Lung (tissue), 11 donors: ENCODE measurements at regions not wholly inside any gene's neighbourhood (a gene's known extent, or its start where the extent isn't known, plus 50 kb on each side); places are given as distances from the start of the nearest gene placed in this dataset.

Experiments
- ATAC-seq: fragments of 200-7000 bp; cut with Tn5 transposase; one replicate; pipeline ENCODE4 v1.9.1; 2020; ENCODE audit warnings: moderate number of reproducible peaks; ENCODE audit not compliant: insufficient read depth, low FRiP score
- DNase-seq, 3 donors: peaks; one replicate each; pipeline ENCODE4 v3.0.0-alpha.2; 2013 to 2017
- H3K27ac ChIP-seq, 2 donors: one replicate each; pipeline ENCODE4 v1.5.1; 2013; ENCODE audit warnings: mild to moderate bottlenecking in 2 of 2, moderate library complexity in 2 of 2, control low read depth in 1 of 2, inconsistent platforms in 1 of 2, low read depth in 1 of 2, low read length in 1 of 2
- H3K27me3 ChIP-seq, 3 donors: one replicate each; pipeline ENCODE4 v1.5.1; 2013; ENCODE audit warnings: low read length in 2 of 3; ENCODE audit not compliant: control insufficient read depth in 3 of 3, insufficient read depth in 3 of 3
- H3K36me3 ChIP-seq, 4 donors: one replicate each; pipeline ENCODE4 v1.5.1; 2013; ENCODE audit warnings: low read length in 4 of 4, mild to moderate bottlenecking in 1 of 4, moderate library complexity in 1 of 4; ENCODE audit not compliant: control insufficient read depth in 4 of 4, insufficient read depth in 4 of 4
- H3K4me1 ChIP-seq, 5 donors: one replicate each; pipeline ENCODE4 v1.5.1; 2013; ENCODE audit warnings: low read length in 5 of 5, mild to moderate bottlenecking in 2 of 5, moderate library complexity in 1 of 5; ENCODE audit not compliant: control insufficient read depth in 5 of 5, insufficient read depth in 5 of 5
- H3K4me3 ChIP-seq: one replicate; pipeline ENCODE4 v1.5.1; 2013; ENCODE audit warnings: mild to moderate bottlenecking, control low read depth, moderate library complexity
- H3K9ac ChIP-seq, 2 donors: one replicate each; pipeline ENCODE4 v1.5.1; 2013; ENCODE audit warnings: low read length in 2 of 2, control low read depth in 1 of 2; ENCODE audit not compliant: insufficient read depth in 1 of 2
- H3K9me3 ChIP-seq, 4 donors: one replicate each; pipeline ENCODE4 v1.5.1; 2013; ENCODE audit warnings: low read length in 3 of 4, mild to moderate bottlenecking in 1 of 4, moderate library complexity in 1 of 4; ENCODE audit not compliant: control insufficient read depth in 4 of 4, insufficient read depth in 3 of 4
- WGBS, 2 donors: extraction: QIAGEN DNeasy Blood & Tissue Kit; methylation state at CpG; one replicate each; pipeline ENCODE4 v1.1.7; 2013; 5-methylcytosine and 5-hydroxymethylcytosine counted together
- TF ChIP-seq, protein P1 (sequence below): IDR thresholded peaks from 2 replicates; pipeline ENCODE4 v1.5.1; 2012; ENCODE audit warnings: mild to moderate bottlenecking; ENCODE audit errors: control extremely low read depth, extremely low read depth
- donor health status: control.
- donor health status: control.
- donor health status: Bipolar disorder and iron deficiency.
- donor health status: healthy.
- donor health status: DM: yes; HTN: yes; CAD: no.

- H3K27ac ChIP-seq: no peak overlapping the region
- no peaks in the 10 kb centered on the region for H3K36me3 ChIP-seq
- DNase-seq: no peak
- no peaks in the 10 kb centered on the region for H3K27me3 ChIP-seq
- WGBS, 2 donors: 91 to 92% methylated on average over 7 of the region's 7 CpGs
- TF ChIP-seq, protein P1, sequence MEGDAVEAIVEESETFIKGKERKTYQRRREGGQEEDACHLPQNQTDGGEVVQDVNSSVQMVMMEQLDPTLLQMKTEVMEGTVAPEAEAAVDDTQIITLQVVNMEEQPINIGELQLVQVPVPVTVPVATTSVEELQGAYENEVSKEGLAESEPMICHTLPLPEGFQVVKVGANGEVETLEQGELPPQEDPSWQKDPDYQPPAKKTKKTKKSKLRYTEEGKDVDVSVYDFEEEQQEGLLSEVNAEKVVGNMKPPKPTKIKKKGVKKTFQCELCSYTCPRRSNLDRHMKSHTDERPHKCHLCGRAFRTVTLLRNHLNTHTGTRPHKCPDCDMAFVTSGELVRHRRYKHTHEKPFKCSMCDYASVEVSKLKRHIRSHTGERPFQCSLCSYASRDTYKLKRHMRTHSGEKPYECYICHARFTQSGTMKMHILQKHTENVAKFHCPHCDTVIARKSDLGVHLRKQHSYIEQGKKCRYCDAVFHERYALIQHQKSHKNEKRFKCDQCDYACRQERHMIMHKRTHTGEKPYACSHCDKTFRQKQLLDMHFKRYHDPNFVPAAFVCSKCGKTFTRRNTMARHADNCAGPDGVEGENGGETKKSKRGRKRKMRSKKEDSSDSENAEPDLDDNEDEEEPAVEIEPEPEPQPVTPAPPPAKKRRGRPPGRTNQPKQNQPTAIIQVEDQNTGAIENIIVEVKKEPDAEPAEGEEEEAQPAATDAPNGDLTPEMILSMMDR: no peak
- H3K4me1 ChIP-seq: peaks cover 0 to 17% (median 3%) of the 10 kb centered on the region in 5 donors
- no peak overlapping the region for H3K4me3 ChIP-seq
- no peak for ATAC-seq
- H3K9ac ChIP-seq: no peak overlapping the region
- no peaks in the 10 kb centered on the region for H3K9me3 ChIP-seq
These were observed 55.7 kb upstream of the PHACTR2 start for GRCh38 chr6:143621876-143622605.

DNA sequence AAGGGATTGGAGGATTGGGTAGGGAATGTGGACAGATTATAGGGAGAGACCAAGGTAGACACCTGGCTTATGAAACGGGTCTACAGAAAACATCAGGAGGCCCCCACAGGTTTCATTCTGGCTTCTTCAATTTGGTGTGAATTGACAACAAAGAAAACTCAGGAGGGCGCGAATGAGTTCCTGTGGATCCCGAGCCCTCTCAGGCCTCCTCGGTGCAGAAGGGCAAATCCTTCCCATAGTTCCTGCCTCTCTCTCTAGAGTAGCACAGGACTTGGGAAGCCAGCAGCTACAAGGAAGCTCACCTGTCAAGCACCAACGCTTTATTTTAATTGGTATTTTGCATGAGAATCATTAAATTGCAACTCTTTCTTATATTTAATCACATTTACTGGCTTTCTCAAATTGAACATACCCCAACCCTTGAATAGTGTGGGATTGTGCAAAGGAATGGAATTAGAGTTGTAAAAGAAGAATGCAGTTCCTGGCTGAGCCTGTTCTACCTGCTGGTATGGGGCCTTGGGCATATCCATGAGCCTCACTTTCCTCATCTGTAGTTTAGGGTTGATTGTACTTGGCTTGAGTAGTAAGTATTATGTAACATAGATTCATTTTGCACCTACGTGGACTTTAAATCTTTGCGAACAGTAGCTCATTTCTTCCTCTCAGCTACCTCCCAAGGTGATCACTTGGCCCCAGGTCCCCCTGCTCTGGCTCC is 56.4 kb upstream of the PHACTR2 start:
- TF ChIP-seq, protein P1: no peak
- ATAC-seq (no peak), DNase-seq (no peak)
- Histone ChIP-seq H3K27ac (no peak overlapping the region), H3K4me1 (peaks cover 0 to 17% (median 3%) of the 10 kb centered on the region in 5 donors), H3K9me3 (no peaks in the 10 kb centered on the region), H3K27me3 (no peaks in the 10 kb centered on the region), H3K9ac (no peak overlapping the region), H3K4me3 (no peak overlapping the region), H3K36me3 (no peaks in the 10 kb centered on the region)
- WGBS, 2 donors: 91 to 99% methylated on average over 8 of the region's 8 CpGs

- TF ChIP-seq, protein P1: no peak
- Histone ChIP-seq H3K27me3 (no peaks in the 10 kb centered on the region), H3K9me3 (no peaks in the 10 kb centered on the region), H3K4me1 (peaks cover 0 to 17% (median 3%) of the 10 kb centered on the region in 5 donors), H3K4me3 (no peak overlapping the region), H3K9ac (peak overlapping the region in 1 of 2 donors; percentile 13), H3K27ac (no peak overlapping the region), H3K36me3 (no peaks in the 10 kb centered on the region)
- ATAC-seq (no peak), DNase-seq (peak; percentile 24 to 61 (median 60))
- WGBS, 2 donors: 50 to 59% methylated on average over 3 of the region's 3 CpGs
These were observed 57.3 kb upstream of the PHACTR2 start for GRCh38 chr6:143620447-143620846.
